ENCODE measurements at regions not wholly inside any gene's neighbourhood (a gene's known extent, or its start where the extent isn't known, plus 50 kb on each side); places are given as distances from the start of the nearest gene placed in this dataset.

DNA sequence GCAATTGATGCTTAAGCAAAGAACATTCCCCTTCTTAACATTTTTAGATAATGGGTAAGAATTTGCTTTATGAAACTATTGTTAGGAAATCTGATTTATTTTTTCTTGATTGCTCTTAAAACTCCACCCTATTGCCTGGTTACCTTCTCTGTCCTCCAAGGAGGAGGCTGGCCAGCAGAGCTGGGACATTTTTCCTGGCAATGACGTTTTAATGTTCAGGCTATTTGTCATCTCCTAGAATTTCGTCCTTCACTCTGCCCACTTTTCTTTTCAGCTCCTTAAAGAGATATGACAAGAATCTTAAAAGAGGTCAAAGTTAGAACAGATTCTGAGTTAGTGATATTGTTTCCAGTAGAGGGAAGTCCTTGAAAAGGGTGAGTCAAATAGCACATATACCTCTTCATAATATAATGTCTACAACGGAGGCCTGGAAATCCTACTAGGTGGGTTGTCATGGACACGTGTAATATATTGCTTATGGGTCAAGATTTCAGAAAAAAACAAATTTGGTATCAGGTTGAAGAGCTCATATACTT is 141.0 kb downstream of the CMPK2 start:
- DNase-seq (ENCODE audit: low read depth): no peak

- DNase-seq (ENCODE audit: low read depth): no peak
These were observed 137.6 kb downstream of the CMPK2 start for GRCh38 chr2:6728156-6728555.

GRCh38 chr2:6730003-6730402 is 135.7 kb downstream of the CMPK2 start:
- DNase-seq (ENCODE audit: low read depth): no peak

DNA sequence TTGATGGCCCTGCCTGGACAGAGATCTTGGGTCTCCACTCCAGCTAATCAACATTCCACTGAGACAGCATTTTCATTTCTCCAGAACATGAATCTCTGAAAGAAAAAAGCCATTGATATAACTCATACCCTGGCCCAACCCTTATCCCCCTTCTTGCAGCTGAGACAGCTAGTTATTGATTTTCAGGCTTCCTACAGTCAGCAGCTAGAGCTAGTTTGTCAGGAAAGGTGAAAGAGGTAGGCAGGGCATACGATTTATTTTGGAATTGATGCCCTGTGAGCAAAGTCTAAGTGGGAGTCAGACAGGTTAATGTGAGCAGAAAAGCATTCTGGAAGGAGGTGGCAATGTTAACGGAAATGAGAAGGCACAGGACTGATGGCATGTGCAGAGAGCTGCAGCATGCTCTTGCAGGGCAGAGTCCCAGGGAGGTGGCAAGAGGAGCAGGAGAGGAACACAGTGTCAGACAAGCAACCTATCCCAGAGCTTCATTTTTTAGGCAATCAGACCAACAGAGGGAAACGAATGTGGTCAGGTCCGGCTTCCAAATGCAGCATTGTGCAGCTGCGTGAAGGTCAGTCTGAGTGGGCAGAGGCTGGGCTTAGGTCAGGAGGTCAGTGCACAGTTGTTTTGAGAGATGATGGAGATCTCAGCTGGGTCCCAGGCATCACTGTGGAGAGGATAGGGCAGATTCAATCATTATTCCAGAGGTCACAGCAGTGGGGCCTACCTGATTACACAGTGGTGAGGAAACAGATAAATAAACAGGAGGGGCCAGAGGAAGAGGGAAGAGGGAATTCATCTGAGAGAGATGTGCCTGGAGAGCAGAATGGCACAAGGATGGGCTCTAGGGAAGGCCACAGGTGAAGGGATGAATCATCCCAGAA is 134.8 kb downstream of the CMPK2 start:
- DNase-seq (ENCODE audit: low read depth): no peak

GRCh38 chr2:6739547-6739946 is 126.2 kb downstream of the CMPK2 start:
- DNase-seq (ENCODE audit: low read depth): no peak

DNA sequence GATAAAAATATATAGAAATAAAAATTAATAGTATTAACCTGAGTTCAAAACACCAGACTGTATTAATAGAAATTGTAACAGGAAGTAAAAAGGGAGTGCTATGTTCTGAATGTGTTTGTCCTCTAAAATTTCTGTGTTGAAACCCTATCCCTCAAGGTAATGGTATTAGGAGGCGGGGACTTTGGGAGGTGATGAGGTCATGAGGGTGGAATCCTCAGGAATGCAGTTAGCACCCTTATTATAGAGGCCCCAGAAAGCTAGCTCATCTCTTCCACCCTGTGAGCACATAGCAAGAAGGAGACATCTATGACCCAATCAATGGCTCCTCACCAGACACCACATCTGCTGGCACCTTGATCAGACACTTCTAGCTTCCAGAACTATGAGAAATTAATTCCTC is 124.5 kb downstream of the CMPK2 start:
- DNase-seq (ENCODE audit: low read depth): no peak

DNA sequence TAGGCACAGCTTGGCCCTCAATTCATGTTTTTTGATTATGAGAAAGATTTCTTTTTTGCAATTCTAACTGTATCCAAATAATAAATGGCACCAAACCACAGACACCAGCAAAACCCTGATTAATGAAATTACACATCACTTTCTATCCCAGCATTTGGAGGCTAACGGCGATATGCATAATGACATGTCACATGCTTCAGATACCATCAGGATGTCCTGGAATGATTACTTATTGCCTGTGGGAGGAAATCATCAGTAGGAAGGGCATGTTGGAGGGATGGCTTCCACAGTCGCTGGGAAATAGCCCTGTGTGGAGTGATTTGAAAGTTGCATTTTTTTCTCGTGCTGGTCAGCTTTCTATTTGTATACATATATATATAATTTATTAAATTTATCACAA is 121.7 kb downstream of the CMPK2 start:
- DNase-seq (ENCODE audit: low read depth): no peak

GRCh38 chr2:6747433-6747832 is 118.3 kb downstream of the CMPK2 start:
- no peak for DNase-seq (ENCODE audit: low read depth)

GRCh38 chr2:6748406-6749067 is 117.2 kb downstream of the CMPK2 start:
- no peak for DNase-seq (ENCODE audit: low read depth)

- no peak for DNase-seq (ENCODE audit: low read depth)
These were observed 115.7 kb downstream of the CMPK2 start for GRCh38 chr2:6749962-6750361.

DNA sequence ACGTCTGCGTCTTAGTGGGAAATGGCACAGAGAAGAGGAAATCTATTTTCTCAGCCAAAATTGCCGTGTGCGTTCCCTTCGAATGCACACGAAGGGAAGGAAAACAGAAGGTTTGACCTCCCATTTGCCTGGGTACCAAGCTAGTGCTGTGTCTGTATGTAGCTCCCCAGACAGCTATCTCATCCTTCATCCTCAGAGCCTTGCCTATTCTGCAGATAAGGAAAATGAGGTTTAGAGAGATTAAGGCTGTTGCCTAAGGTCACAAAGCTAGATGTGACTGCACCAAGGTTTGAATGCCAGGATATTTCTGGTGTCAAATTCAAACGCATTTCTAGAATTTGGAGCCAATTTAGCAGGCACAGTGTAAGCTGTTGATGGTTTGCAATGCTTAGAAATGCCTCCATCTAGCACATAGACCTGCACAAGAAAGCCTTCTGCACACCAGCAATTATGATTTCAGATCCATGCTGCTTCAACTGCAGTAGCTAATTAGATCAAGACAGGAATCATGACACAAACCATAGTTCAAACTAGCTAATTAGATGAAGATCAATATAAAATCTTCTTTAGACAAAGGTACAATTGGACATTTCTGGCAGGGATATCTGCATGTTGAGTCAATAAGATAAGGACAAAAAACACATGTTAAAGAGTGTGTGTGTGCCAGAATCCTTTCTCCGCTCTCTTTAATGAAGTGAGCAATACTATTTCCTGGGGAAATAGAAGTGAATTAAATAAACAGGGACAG is 115.1 kb downstream of the CMPK2 start:
- DNase-seq (ENCODE audit: low read depth): no peak

- DNase-seq (ENCODE audit: low read depth): no peak
These were observed 111.3 kb downstream of the CMPK2 start for GRCh38 chr2:6754419-6754818.

DNA sequence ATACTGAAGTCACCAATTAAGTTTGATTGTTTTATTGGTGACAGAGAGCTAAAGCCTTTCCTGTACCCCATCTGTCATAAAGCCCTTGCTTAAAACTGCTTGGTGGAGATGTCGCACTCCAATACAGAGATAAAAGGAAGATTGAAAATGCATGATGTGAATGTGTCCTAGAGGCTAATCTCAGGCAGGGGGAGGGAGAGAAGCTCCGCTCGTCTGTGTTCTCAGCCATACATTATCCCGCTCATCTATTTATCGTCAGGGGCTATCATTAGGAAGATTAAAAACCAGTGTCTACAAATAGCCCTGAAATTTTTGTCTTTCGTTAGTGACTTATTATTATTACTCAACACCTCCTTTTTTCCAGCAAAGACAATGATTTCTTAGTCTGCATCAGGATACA is 110.3 kb downstream of the CMPK2 start:
- DNase-seq (ENCODE audit: low read depth): no peak

- DNase-seq (ENCODE audit: low read depth): no peak
These were observed 108.5 kb downstream of the CMPK2 start for GRCh38 chr2:6757215-6757614.

DNA sequence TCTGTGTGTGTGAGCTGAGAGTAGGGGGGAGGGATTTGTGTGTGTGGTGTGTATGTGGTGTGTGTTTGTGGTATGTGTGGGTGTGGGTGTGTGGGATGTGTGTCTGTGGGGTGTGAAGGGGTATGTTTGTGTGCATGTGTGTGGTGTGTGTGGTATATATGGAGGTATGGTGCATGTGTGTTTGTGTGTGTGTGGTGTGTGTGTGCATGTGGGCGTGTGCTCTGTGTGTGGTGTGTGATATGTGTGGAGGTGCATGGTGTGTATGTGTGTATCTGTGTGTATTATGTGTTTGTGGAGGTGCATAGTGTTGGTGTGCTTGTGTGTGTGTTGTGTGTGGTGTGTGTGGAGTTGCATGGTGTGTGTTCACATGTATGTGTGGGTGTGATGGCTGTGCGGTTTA is 106.0 kb downstream of the CMPK2 start:
- no peak for DNase-seq (ENCODE audit: low read depth)

GRCh38 chr2:6760132-6760531 is 105.6 kb downstream of the CMPK2 start:
- DNase-seq (ENCODE audit: low read depth): no peak

- no peak for DNase-seq (ENCODE audit: low read depth)
These were observed 100.6 kb downstream of the CMPK2 start for GRCh38 chr2:6764968-6765723.

DNA sequence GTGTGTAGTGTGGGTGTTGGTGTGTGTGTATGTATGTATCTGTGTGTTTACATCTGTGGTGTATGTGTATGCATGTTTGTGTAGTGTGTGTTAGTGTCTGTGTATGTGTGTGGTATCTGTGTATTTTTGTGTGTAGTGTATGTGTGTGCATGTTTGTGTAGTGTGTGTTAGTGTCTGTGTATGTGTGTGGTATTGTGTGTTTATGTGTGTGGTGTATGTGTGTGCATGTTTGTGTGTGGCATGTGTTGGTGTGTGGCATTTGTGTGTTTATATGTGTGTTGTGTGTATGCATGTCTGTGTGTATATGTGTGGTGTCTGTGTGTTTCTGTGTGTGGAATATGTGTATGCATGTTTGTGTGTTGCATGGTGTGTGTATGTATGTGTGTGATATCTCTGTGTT is 96.4 kb downstream of the CMPK2 start:
- DNase-seq (ENCODE audit: low read depth): no peak

DNA sequence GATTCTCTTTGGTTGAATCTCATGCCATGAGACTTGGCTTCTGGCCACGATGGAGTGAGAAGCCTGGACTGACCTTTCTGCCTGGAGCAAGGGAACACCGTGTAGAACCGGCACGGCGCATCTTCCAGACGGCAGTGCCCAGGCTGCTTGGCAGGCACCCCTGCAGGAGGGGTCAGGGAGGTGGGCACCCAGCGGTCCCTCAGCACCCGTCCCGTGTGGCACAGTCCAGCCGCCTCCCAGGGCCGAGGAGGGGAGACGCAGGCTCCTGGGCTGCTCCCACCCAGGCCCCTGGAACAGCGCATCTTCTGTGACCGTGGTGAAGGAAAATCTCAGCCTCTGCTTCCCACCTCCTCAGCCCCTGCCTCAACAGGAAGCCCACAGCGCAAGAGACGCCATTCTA is 95.7 kb downstream of the CMPK2 start:
- no peak for DNase-seq (ENCODE audit: low read depth)

GRCh38 chr2:6771634-6772611 is 93.8 kb downstream of the CMPK2 start:
- DNase-seq (ENCODE audit: low read depth): no peak
